SW480 (cell line): ENCODE measurements at regions not wholly inside any gene's neighbourhood (a gene's known extent, or its start where the extent isn't known, plus 50 kb on each side); places are given as distances from the start of the nearest gene placed in this dataset.

Experiments
- DNase-seq: peaks from one replicate; pipeline ENCODE4 v3.0.0-alpha.2; 2016; ENCODE audit warnings: low spot score

DNA sequence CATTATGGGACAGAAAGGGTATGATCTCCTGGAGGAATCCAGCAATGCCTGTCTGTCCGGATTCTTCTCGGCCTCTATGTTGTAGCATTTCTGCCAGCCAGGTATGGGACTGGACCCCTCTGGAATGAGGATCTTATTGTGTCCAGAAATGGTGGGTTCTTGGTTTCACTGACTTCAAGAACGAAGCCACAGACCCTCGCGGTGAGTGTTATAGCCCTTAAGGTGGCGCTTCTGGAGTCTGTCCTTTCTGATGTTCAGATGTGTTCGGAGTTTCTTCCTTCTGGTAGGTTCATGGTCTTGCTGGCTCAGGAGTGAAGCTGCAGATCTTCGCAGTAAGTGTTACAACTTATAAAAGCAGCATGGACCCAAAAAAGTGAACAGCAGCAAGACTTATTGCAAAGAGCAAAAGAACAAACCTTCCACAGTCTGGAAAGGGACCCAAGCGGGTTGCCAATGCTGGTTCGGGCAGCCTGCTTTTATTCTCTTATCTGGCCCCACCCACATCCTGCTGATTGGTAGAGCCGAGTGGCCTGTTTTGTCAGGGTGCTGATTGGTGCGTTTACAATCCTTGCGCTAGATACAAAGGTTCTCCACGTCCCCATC, 62.3 kb upstream of the IER3 start:
- no peak for DNase-seq

DNA sequence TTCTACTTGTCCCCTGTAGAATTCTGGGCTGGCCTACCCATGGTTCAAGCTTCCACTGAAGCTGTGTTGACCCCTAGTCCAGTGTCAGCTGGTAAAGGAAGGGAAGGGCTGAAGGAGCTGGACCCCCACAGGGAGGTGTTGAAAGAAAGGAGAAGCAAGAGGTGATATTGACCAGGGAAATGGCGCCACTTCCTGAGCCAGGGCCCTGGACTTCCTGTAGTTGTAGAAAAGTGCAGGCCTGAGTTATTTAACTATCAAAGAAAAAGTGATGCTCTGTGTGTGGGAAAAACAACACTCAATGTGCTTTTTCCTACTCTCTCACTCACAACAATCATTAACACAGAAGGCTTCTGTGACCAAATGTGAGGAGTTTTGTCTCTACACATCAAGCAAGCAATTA, 60.0 kb upstream of the IER3 start:
- DNase-seq, result no peak

DNA sequence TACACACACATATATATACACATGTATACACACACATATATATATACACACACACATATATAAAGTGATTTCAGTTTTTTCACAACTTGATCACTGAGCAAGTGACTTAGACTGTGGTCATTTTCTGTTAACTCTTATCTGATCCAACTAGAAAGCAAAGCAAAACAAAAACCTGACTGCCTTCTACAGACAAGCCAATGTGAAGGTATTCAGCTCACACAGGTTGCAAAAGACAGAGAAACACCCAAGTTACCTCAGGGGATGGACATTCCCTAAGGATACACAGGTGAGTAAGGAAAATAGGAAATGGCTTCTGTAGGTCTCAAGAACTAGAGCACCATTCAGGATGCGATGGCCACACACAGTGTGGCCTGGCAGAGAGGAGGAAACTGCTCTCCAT, 58.4 kb upstream of the IER3 start:
- DNase-seq, result no peak

DNA sequence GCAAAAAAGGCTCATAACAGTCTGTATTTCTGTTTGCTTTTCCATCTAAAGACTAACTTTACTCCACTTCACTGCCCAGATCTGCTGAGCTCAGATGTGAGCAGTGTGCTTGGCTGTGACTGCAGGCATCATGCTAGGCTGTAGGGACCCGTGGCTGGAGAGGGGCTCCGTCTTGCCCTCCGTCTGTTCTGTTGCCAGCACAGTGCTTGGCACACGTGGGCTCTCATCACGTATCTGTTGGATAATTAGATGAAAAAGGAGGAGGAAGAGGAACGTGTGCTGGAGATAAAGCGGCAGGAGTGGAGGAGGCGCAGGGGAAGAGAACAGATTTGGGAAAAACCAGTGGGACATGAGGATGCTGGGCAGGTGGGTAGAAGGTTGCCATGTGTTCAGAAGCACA, 57.6 kb upstream of the IER3 start:
- no peak for DNase-seq

DNA sequence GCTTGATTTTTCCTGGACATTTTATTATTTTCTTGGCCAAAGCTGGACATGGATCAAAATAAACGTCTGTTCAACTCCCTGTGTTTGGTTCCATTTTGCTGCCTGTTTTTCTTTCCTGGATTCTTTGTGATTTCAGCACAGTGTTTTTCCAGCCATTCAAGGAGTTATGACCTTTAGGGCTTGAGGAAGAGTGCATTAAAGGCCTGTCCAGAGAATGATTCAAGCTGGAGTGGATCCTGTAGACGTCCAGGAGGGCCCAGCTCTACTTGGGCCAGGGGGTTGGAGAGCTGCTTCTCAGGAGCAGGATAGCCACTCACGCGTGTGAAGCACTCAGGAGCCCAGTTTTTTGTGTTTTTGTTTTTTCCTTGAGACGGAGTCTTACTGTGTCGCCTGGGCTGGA, 56.5 kb upstream of the IER3 start:
- DNase-seq, result no peak

DNA sequence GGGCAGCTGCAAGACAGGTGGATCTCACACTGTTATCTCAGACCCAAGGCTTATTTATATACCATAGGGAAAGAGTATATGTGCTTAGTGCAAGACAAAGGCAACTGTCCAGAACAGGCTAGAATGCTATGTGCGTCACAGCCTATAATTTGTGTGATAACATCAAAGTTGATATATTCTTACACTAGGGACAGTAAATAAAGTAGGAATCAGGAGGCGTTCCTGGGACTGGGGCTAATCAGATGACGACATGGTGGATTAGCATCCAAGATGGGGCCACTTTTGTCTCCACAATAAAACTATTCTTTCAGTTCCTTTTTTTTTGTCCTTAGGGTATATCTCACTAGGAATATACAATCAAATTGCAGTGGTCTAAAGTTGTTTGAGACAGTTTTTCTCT, 54.9 kb upstream of the IER3 start:
- DNase-seq, result no peak

DNA sequence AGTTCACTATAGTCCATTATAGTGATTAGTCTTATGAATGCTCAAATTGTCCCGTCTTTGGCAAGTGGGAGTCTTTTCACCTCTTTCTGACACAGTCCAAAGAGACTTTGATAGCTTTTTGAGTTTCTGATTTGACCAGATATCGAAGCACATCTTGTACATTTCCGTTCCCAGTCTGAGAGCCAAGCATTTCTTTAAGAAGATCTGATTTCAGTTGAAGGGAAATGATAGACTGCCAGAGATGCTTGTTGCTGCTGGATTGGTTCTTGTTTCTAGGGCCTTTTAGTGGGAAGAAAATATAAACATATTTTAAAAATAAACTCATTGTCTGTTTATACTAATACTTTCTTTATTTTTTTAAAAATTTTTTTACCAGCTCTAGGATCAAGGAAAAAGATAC, 54.1 kb upstream of the IER3 start:
- no peak for DNase-seq

DNA sequence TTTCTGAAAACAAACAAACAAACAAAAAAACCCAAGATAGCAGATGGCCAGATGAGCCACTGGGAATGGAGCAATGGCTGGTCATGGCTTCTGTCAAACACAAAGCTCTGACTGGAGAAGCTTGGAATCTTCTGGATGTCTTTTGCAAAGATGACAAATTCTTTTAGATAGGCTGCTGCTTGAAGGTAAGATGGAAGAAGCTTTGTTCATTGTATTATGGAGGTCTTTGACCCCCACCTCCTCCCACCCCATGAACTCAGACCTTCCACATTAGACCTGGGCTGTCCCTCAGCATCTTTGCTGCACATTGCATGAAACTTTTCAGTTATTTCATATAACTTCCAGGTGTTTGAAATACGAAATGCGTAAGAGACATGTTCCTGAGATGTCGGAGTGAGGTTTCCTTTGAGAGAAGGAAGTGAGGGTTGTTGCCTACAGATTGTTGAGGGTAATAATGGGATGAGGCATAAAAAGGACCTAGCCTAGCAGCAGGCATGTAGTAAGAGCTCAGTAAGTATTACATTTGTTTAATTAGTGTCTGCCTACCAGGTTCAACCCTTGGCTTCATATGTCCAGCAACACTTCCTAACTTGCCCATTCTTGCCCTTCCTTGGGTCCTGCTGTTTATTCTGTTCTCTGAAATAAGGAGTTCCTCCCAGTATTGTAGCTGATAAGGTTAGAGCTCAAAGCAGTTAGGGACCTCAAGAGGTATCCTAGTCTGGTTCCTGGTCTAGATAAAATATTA, 51.4 kb upstream of the IER3 start:
- no peak for DNase-seq
